ENCODE measurements at regions not wholly inside any gene's neighbourhood (a gene's known extent, or its start where the extent isn't known, plus 50 kb on each side); places are given as distances from the start of the nearest gene placed in this dataset.

- DNase-seq (ENCODE audit: extremely low spot score), result no peak
- ChIA-PET CTCF (interaction anchor here (1.1 to 1.5 kb wide), 3 partner anchors 10 to 198 kb away, joined by 3 to 9 read pairs (median 3); no protein-coding TSS in a partner anchor), POLR2A (no interaction called here)
- no peak for TF ChIP-seq CTCF (IDR thresholded peaks at IDR 0.05; ENCODE audit: control extremely low read depth, extremely low read depth, low read depth, missing control alignments)
Observed at GRCh38 chr20:3325864-3326263, 81.6 kb downstream of the DNAAF9 start.

GRCh38 chr20:3323398-3323797, 84.1 kb downstream of the DNAAF9 start:
- ChIA-PET POLR2A (no interaction called here), CTCF (no interaction called here)
- no peak for DNase-seq (ENCODE audit: extremely low spot score)
- no peak for TF ChIP-seq CTCF (IDR thresholded peaks at IDR 0.05; ENCODE audit: control extremely low read depth, extremely low read depth, low read depth, missing control alignments)

- TF ChIP-seq CTCF (IDR thresholded peaks at IDR 0.05; ENCODE audit: control extremely low read depth, extremely low read depth, low read depth, missing control alignments), result no peak
- no peak for DNase-seq (ENCODE audit: extremely low spot score)
- POLR2A ChIA-PET, result no interaction called here
- CTCF ChIA-PET, result interaction anchor here (0.7 to 4.8 kb wide), 2 partner anchors 100 to 245 kb away, joined by 3 to 33 read pairs; no protein-coding TSS in a partner anchor
Observed at GRCh38 chr20:3318226-3318884, 79.4 kb upstream of the SLC4A11 start.

DNA sequence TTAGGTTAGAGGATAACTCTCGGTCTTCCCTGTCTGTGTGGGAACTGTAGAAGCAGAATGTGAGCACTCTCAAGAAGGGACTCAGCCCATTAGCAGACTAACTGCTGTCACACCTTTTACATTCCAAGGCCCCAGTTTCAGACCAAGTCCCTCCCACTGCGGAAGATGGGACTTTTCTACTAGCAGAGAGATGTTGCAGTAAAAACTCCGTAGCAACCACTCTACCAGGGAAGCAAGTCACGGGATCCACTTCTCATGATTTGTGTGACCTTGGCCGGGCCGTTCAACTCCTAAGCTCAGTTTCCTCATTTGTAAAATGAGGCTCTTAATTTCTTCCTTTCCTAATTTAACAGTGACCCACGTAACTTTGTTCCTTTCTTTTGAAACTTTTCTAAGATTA, 77.1 kb upstream of the SLC4A11 start:
- ChIA-PET POLR2A (no interaction called here), CTCF (interaction anchor here (0.6 to 4.8 kb wide), 19 partner anchors 9 to 587 kb away, joined by 3 to 33 read pairs (median 4); no protein-coding TSS in a partner anchor)

DNA sequence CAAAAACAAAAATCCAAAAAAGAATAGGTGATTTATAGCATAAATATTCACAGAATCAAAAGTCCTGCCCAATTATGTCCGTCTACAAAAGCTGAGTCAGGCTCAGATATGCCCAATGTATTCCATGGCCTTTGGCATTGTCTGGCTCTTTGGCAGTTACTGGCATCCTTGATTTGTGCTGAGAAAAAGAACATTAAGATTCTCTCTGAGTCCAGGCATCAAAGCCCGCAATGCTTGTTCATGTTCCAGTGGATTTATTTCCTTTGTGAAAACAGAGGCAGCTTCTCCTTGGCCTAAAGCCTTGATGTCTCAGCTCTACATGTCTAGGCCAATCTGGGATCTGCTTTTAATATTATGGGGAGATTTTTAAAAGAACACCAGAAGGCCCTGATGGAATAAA, 76.1 kb upstream of the SLC4A11 start:
- CTCF ChIA-PET, result interaction anchor here (1.0 to 4.8 kb wide), 8 partner anchors 10 to 261 kb away, joined by 3 to 33 read pairs (median 4); no protein-coding TSS in a partner anchor

More for the DNA sequence above, 77.1 kb upstream of the SLC4A11 start:
- DNase-seq (ENCODE audit: extremely low spot score), result no peak
- no peak for TF ChIP-seq CTCF (IDR thresholded peaks at IDR 0.05; ENCODE audit: control extremely low read depth, extremely low read depth, low read depth, missing control alignments)

GRCh38 chr20:3314391-3314790, 75.4 kb upstream of the SLC4A11 start:
- CTCF ChIA-PET, result interaction anchor here (1.0 to 4.8 kb wide), 6 partner anchors 9 to 261 kb away, joined by 3 to 33 read pairs (median 7); no protein-coding TSS in a partner anchor
- no peak for DNase-seq (ENCODE audit: extremely low spot score)
- POLR2A ChIA-PET, result no interaction called here
- no peak for TF ChIP-seq CTCF (IDR thresholded peaks at IDR 0.05; ENCODE audit: control extremely low read depth, extremely low read depth, low read depth, missing control alignments)

More for the DNA sequence above, 76.1 kb upstream of the SLC4A11 start:
- POLR2A ChIA-PET, result no interaction called here
- no peak for DNase-seq (ENCODE audit: extremely low spot score)
- TF ChIP-seq CTCF (IDR thresholded peaks at IDR 0.05; ENCODE audit: control extremely low read depth, extremely low read depth, low read depth, missing control alignments), result no peak

Data from GM10248 (cell line).